HEK293 (cell line): ENCODE measurements at regions not wholly inside any gene's neighbourhood (a gene's known extent, or its start where the extent isn't known, plus 50 kb on each side); places are given as distances from the start of the nearest gene placed in this dataset.

Experiments used
- CTCF ChIA-PET: fragments of 350-600 bp; formaldehyde crosslinking; extraction: SDS; loops from one replicate; lab custom pipeline; 2021; ENCODE audit warnings: antibody characterized with exemption; lab: Yijun Ruan, JAX
- POLR2A ChIA-PET: fragments of 300-600 bp; formaldehyde crosslinking; extraction: SDS; loops from one replicate; lab custom pipeline; 2020; ENCODE audit warnings: antibody characterized with exemption, inconsistent platforms; lab: Yijun Ruan, JAX
- H3K27ac ChIP-seq: fragments of 200-500 bp; sonication (Bioruptor generic); 2 replicates; pipeline ENCODE4 v1.5.1; 2014; ENCODE audit warnings: low read depth, low read length, control low read depth, inconsistent platforms; ENCODE audit errors: extremely low read depth
- H3K36me3 ChIP-seq, 2 experiments: fragments of 200-500 bp in 1 of 2; sonication (Bioruptor generic) in 1 of 2; 1 replicate in 1 of 2; 2 replicates in 1 of 2; pipeline ENCODE4 v1.5.1; 2014 to 2017; ENCODE audit warnings: inconsistent platforms in 2 of 2, low read length in 2 of 2; ENCODE audit not compliant: control insufficient read depth in 2 of 2, insufficient read depth in 1 of 2
- H3K4me1 ChIP-seq: fragments of 200-500 bp; sonication (Bioruptor generic); 2 replicates; pipeline ENCODE4 v1.5.1; 2014; ENCODE audit warnings: mild to moderate bottlenecking, low read length, inconsistent platforms; ENCODE audit not compliant: control insufficient read depth, insufficient read depth
- H3K4me3 ChIP-seq: 2 replicates; pipeline ENCODE4 v1.5.1; 2011; ENCODE audit warnings: low read depth, mild to moderate bottlenecking, control low read depth, low read length, moderate library complexity
- H3K9me3 ChIP-seq: fragments of 200-500 bp; sonication (Bioruptor generic); 2 replicates; pipeline ENCODE4 v1.5.1; 2014; ENCODE audit warnings: low read depth, low read length, inconsistent platforms; ENCODE audit not compliant: control insufficient read depth, insufficient read depth
- EGR2 ChIP-seq: fragments of 450-650 bp; formaldehyde crosslinking; IDR thresholded peaks from 2 replicates; pipeline ENCODE4 v1.5.1; 2016; ENCODE audit warnings: low read depth, missing biosample characterization, missing genetic modification characterization
- MZF1 ChIP-seq: fragments of 450-650 bp; formaldehyde crosslinking; IDR thresholded peaks from 2 replicates; pipeline ENCODE4 v1.5.1; 2017; ENCODE audit warnings: missing biosample characterization, missing genetic modification characterization, borderline replicate concordance
- SP3 ChIP-seq: fragments of 450-650 bp; formaldehyde crosslinking; IDR thresholded peaks from 2 replicates; pipeline ENCODE4 v1.5.1; 2016; ENCODE audit warnings: missing biosample characterization, missing genetic modification characterization
- WT1 ChIP-seq: fragments of 450-650 bp; formaldehyde crosslinking; IDR thresholded peaks from 2 replicates; pipeline ENCODE4 v1.5.1; 2016; ENCODE audit warnings: missing biosample characterization, missing genetic modification characterization
- YY2 ChIP-seq: fragments of 450-650 bp; formaldehyde crosslinking; IDR thresholded peaks from 2 replicates; pipeline ENCODE4 v1.5.1; 2016; ENCODE audit warnings: missing biosample characterization, missing genetic modification characterization
- ZBTB49 ChIP-seq: fragments of 450-650 bp; formaldehyde crosslinking; IDR thresholded peaks from 2 replicates; pipeline ENCODE4 v1.5.1; 2016; ENCODE audit warnings: missing biosample characterization, missing genetic modification characterization, low read depth
- ZBTB6 ChIP-seq: fragments of 450-650 bp; formaldehyde crosslinking; IDR thresholded peaks from 2 replicates; pipeline ENCODE4 v1.5.1; 2017; ENCODE audit warnings: missing biosample characterization, missing genetic modification characterization
- ZNF18 ChIP-seq: fragments of 450-650 bp; formaldehyde crosslinking; IDR thresholded peaks from 2 replicates; pipeline ENCODE4 v1.5.1; 2016; ENCODE audit warnings: missing biosample characterization, missing genetic modification characterization
- ZNF223 ChIP-seq: fragments of 450-650 bp; formaldehyde crosslinking; IDR thresholded peaks from 2 replicates; pipeline ENCODE4 v1.5.1; 2016; ENCODE audit warnings: missing biosample characterization, missing genetic modification characterization
- ZNF266 ChIP-seq: fragments of 450-650 bp; formaldehyde crosslinking; IDR thresholded peaks from 2 replicates; pipeline ENCODE4 v1.5.1; 2016; ENCODE audit warnings: missing biosample characterization, missing genetic modification characterization, low read depth
- ZNF394 ChIP-seq: fragments of 450-650 bp; formaldehyde crosslinking; IDR thresholded peaks from 2 replicates; pipeline ENCODE4 v1.5.1; 2016; ENCODE audit warnings: missing biosample characterization, missing genetic modification characterization, mild to moderate bottlenecking, moderate library complexity, borderline replicate concordance
- ZNF423 ChIP-seq: fragments of 450-650 bp; formaldehyde crosslinking; IDR thresholded peaks from 2 replicates; pipeline ENCODE4 v1.5.1; 2016; ENCODE audit warnings: missing biosample characterization, missing genetic modification characterization
- ZNF48 ChIP-seq: fragments of 450-650 bp; formaldehyde crosslinking; IDR thresholded peaks from 2 replicates; pipeline ENCODE4 v1.5.1; 2016; ENCODE audit warnings: missing biosample characterization, missing genetic modification characterization
- ZNF501 ChIP-seq: fragments of 450-650 bp; formaldehyde crosslinking; IDR thresholded peaks from 2 replicates; pipeline ENCODE4 v1.5.1; 2016; ENCODE audit warnings: missing biosample characterization, missing genetic modification characterization
- ZNF629 ChIP-seq: fragments of 450-650 bp; formaldehyde crosslinking; IDR thresholded peaks from 2 replicates; pipeline ENCODE4 v1.5.1; 2017; ENCODE audit warnings: missing biosample characterization, missing genetic modification characterization
- ZNF692 ChIP-seq: fragments of 450-650 bp; formaldehyde crosslinking; IDR thresholded peaks from 2 replicates; pipeline ENCODE4 v1.5.1; 2016; ENCODE audit warnings: missing biosample characterization, missing genetic modification characterization
- ZNF707 ChIP-seq: fragments of 450-650 bp; formaldehyde crosslinking; IDR thresholded peaks from 2 replicates; pipeline ENCODE4 v1.5.1; 2016; ENCODE audit warnings: missing biosample characterization, missing genetic modification characterization
- ZSCAN18 ChIP-seq: fragments of 450-650 bp; formaldehyde crosslinking; IDR thresholded peaks from 2 replicates; pipeline ENCODE4 v1.5.1; 2016; ENCODE audit warnings: missing biosample characterization, missing genetic modification characterization
- ZSCAN4 ChIP-seq: fragments of 450-650 bp; formaldehyde crosslinking; IDR thresholded peaks from 2 replicates; pipeline ENCODE4 v1.5.1; 2017; ENCODE audit warnings: missing biosample characterization, missing genetic modification characterization
- ZSCAN5A ChIP-seq: fragments of 450-650 bp; formaldehyde crosslinking; IDR thresholded peaks from 2 replicates; pipeline ENCODE4 v1.5.1; 2016; ENCODE audit warnings: missing biosample characterization, missing genetic modification characterization

- no peak for TF ChIP-seq SP3
- no peak for TF ChIP-seq WT1
- TF ChIP-seq ZNF707 = no peak
Observed at GRCh38 chr6:169370666-169371343, 117.2 kb upstream of the THBS2 start (continued).

- H3K27ac ChIP-seq = no peak overlapping the region
- no peaks in the 10 kb centered on the region for H3K9me3 ChIP-seq
- no peak for TF ChIP-seq ZNF629 (tag by site-specific recombination)
- no peak for TF ChIP-seq ZNF18 (tag by site-specific recombination)
- no peak for TF ChIP-seq ZNF692
- TF ChIP-seq EGR2 = no peak
- TF ChIP-seq ZBTB6 (tag by site-specific recombination) = no peak
- no peak for TF ChIP-seq ZBTB49 (tag by site-specific recombination)
- TF ChIP-seq MZF1 (tag by site-specific recombination) = no peak
- no peak for TF ChIP-seq ZNF223 (tag by site-specific recombination)
- no peak for TF ChIP-seq ZSCAN4
- TF ChIP-seq ZSCAN5A (tag by site-specific recombination) = no peak
- no peak for TF ChIP-seq ZNF394 (tag by site-specific recombination)
- no peak for TF ChIP-seq ZSCAN18 (tag by site-specific recombination)
- no peak for TF ChIP-seq ZNF423 (tag by site-specific recombination)
- no peak for TF ChIP-seq ZNF266 (tag by site-specific recombination)
- TF ChIP-seq ZNF48 (tag by site-specific recombination) = no peak
- TF ChIP-seq ZNF501 (tag by site-specific recombination) = no peak
- TF ChIP-seq YY2 (tag by site-specific recombination) = no peak
- no peaks in the 10 kb centered on the region for H3K36me3 ChIP-seq
- POLR2A ChIA-PET = no interaction called here
- no peaks in the 10 kb centered on the region for H3K4me1 ChIP-seq
- CTCF ChIA-PET = no interaction called here
- no peak overlapping the region for H3K4me3 ChIP-seq
Observed at GRCh38 chr6:169370054-169370453, 116.4 kb upstream of the THBS2 start.
